IPS-NIHi7 (cell line): ENCODE measurements at regions not wholly inside any gene's neighbourhood (a gene's known extent, or its start where the extent isn't known, plus 50 kb on each side); places are given as distances from the start of the nearest gene placed in this dataset.
"Not testable (repeated sequence)": the region's sequence is repeated elsewhere in the genome, so short reads cannot be mapped to it uniquely, and the experiment has no call there.

Experiments used
- DNase-seq: peaks from one replicate; pipeline ENCODE4 v3.0.0; 2012; ENCODE audit warnings: mixed read lengths; ENCODE audit errors: extremely low spot score

- DNase-seq: peak; percentile 12
These were observed 64.5 kb upstream of the ADAMTS2 start for GRCh38 chr5:179409806-179410205.

GRCh38 chr5:179408611-179409010 lies 63.4 kb upstream of the ADAMTS2 start:
- peak; percentile 10 for DNase-seq

GRCh38 chr5:179407191-179408175 lies 62.2 kb upstream of the ADAMTS2 start:
- DNase-seq: peak; percentile 9

- no peak for DNase-seq
These were observed 61.0 kb upstream of the ADAMTS2 start for GRCh38 chr5:179406031-179406961.

- no peak for DNase-seq
These were observed 60.3 kb upstream of the ADAMTS2 start for GRCh38 chr5:179405426-179406030.

GRCh38 chr5:179405054-179405416 lies 59.8 kb upstream of the ADAMTS2 start:
- no peak for DNase-seq

GRCh38 chr5:179404321-179405053 lies 59.2 kb upstream of the ADAMTS2 start:
- no peak for DNase-seq

- no peak for DNase-seq
These were observed 58.3 kb upstream of the ADAMTS2 start for GRCh38 chr5:179403426-179404147.

- DNase-seq: not testable (repeated sequence)
These were observed 55.2 kb upstream of the ADAMTS2 start for GRCh38 chr5:179400435-179400834.

- DNase-seq: no peak
These were observed 54.8 kb upstream of the ADAMTS2 start for GRCh38 chr5:179400020-179400419.

GRCh38 chr5:179399327-179399726 lies 54.1 kb upstream of the ADAMTS2 start:
- not testable (repeated sequence) for DNase-seq

GRCh38 chr5:179397516-179397915 lies 52.3 kb upstream of the ADAMTS2 start:
- DNase-seq: no peak
